Caco-2 (cell line): ENCODE measurements at regions not wholly inside any gene's neighbourhood (a gene's known extent, or its start where the extent isn't known, plus 50 kb on each side); places are given as distances from the start of the nearest gene placed in this dataset.

Source experiments
- BruUV-seq: library from RNA; stranded (reverse); fragments of 400-500 nt; replicated peaks from 2 replicates; lab custom pipeline; 2021; lab: Mats Ljungman, UMichigan
- CTCF ChIA-PET: fragments of 300-600 bp; sonication (Branson Sonifier 250); formaldehyde crosslinking; loops from one replicate; lab custom pipeline; 2022; ENCODE audit warnings: antibody characterized with exemption; lab: Charles Lee
- POLR2A ChIA-PET: fragments of 300-600 bp; sonication (Branson Sonifier 250); formaldehyde crosslinking; loops from one replicate; lab custom pipeline; 2022; ENCODE audit warnings: antibody characterized with exemption; lab: Charles Lee
- DNase-seq, 2 experiments: peaks; one replicate each; pipeline versions ENCODE4 v3.0.0 to v3.0.0-alpha.2; 2020 to 2022
- H3K27me3 ChIP-seq: replicated peaks from 2 replicates; pipeline ENCODE4 v1.6.0; 2011; ENCODE audit warnings: low read length; ENCODE audit not compliant: control insufficient read depth, insufficient read depth
- H3K36me3 ChIP-seq: 2 replicates; pipeline ENCODE4 v1.5.1; 2011; ENCODE audit warnings: low read length; ENCODE audit not compliant: control insufficient read depth, insufficient read depth
- H3K4me1 ChIP-seq: fragments of 250-450 bp; sonication (Bioruptor Pico); 2 replicates; pipeline ENCODE4 v1.5.1; 2020; ENCODE audit warnings: mild to moderate bottlenecking
- H3K4me3 ChIP-seq: 2 replicates; pipeline ENCODE4 v1.5.1; 2011; ENCODE audit warnings: low read depth, mild to moderate bottlenecking, control low read depth, low read length
- H3K9me3 ChIP-seq: fragments of 250-450 bp; sonication (Bioruptor Pico); 2 replicates; pipeline ENCODE4 v1.5.1; 2020; ENCODE audit warnings: mild to moderate bottlenecking, moderate library complexity
- H3K27ac Mint-ChIP-seq: one replicate; pipeline ENCODE4 v1.8.0; 2022; ENCODE audit warnings: mixed read lengths; ENCODE audit not compliant: unreplicated experiment
- H3K27me3 Mint-ChIP-seq: one replicate; pipeline ENCODE4 v1.8.0; 2022; ENCODE audit warnings: mixed read lengths; ENCODE audit not compliant: insufficient read depth, unreplicated experiment
- H3K36me3 Mint-ChIP-seq: one replicate; pipeline ENCODE4 v1.8.0; 2022; ENCODE audit warnings: mild to moderate bottlenecking, mixed read lengths; ENCODE audit not compliant: insufficient read depth, unreplicated experiment
- H3K4me1 Mint-ChIP-seq: one replicate; pipeline ENCODE4 v1.8.0; 2022; ENCODE audit warnings: low read depth, mixed read lengths; ENCODE audit not compliant: unreplicated experiment
- H3K4me3 Mint-ChIP-seq: one replicate; pipeline ENCODE4 v1.8.0; 2022; ENCODE audit warnings: mild to moderate bottlenecking, moderate library complexity, mixed read lengths; ENCODE audit not compliant: unreplicated experiment
- H3K9me3 Mint-ChIP-seq: one replicate; pipeline ENCODE4 v1.8.0; 2022; ENCODE audit warnings: mixed read lengths; ENCODE audit not compliant: unreplicated experiment
- intact Hi-C: fragments of 100-400 bp; cut with micrococcal nuclease; formaldehyde crosslinking; loops from one replicate; pipeline ENCODE4 v1.10.0; 2022; ENCODE audit not compliant: unreplicated experiment
- TF ChIP-seq, protein P1 (sequence below), 2 experiments: fragments of 200-600 bp in 1 of 2; IDR thresholded peaks; 1 replicate in 1 of 2; 2 replicates in 1 of 2; pipeline versions ENCODE4 v1.5.1 to v1.8.0; 2011 to 2022; ENCODE audit warnings: antibody characterized with exemption in 1 of 2, control low read depth in 1 of 2, inconsistent platforms in 1 of 2, low read depth in 1 of 2, low read length in 1 of 2, mild to moderate bottlenecking in 1 of 2, moderate library complexity in 1 of 2; ENCODE audit not compliant: insufficient read depth in 1 of 2, severe bottlenecking in 1 of 2, unreplicated experiment in 1 of 2

DNA sequence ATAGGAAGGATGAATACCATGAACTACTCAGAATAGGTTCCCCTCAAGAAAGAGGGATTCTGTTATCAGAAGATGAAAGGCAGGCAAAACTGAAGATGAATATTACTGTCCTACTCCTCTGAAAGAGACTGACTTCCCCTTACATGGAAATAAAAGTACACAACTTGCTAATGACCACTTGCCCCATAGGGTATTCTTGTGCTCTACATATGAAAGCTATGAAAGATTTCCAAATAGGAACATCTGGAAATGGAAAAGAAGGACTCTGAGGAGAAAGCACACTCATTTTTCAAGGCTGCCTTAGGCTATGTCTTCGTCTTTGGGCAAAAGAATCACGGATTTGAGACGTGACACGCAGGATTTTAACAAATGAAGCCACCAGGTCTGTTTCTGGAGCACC, 170.1 kb upstream of the DAB1 start:
- Histone ChIP-seq H3K27me3 (no peaks in the 10 kb centered on the region), H3K4me1 (no peaks in the 10 kb centered on the region), H3K4me3 (no peak overlapping the region), H3K36me3 (no peaks in the 10 kb centered on the region), H3K9me3 (no peaks in the 10 kb centered on the region)
- H3K4me1 Mint-ChIP-seq, result peaks cover 6% of the 10 kb centered on the region
- CTCF ChIA-PET, result no interaction called here
- H3K36me3 Mint-ChIP-seq, result no peaks in the 10 kb centered on the region
- DNase-seq, result no peak
- POLR2A ChIA-PET, result no interaction called here
- no peaks in the 10 kb centered on the region for H3K9me3 Mint-ChIP-seq
- intact Hi-C loops, result no loop called here
- no peak overlapping the region for H3K4me3 Mint-ChIP-seq
- H3K27me3 Mint-ChIP-seq, result no peaks in the 10 kb centered on the region
- no peak overlapping the region for H3K27ac Mint-ChIP-seq
- no TSS peak for BruUV-seq
- TF ChIP-seq, protein P1, sequence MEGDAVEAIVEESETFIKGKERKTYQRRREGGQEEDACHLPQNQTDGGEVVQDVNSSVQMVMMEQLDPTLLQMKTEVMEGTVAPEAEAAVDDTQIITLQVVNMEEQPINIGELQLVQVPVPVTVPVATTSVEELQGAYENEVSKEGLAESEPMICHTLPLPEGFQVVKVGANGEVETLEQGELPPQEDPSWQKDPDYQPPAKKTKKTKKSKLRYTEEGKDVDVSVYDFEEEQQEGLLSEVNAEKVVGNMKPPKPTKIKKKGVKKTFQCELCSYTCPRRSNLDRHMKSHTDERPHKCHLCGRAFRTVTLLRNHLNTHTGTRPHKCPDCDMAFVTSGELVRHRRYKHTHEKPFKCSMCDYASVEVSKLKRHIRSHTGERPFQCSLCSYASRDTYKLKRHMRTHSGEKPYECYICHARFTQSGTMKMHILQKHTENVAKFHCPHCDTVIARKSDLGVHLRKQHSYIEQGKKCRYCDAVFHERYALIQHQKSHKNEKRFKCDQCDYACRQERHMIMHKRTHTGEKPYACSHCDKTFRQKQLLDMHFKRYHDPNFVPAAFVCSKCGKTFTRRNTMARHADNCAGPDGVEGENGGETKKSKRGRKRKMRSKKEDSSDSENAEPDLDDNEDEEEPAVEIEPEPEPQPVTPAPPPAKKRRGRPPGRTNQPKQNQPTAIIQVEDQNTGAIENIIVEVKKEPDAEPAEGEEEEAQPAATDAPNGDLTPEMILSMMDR (IDR thresholded peaks at IDR 0.05; ENCODE audit: insufficient read depth in 1 of 2, low read depth in 1 of 2, low read length in 1 of 2, severe bottlenecking in 1 of 2, unreplicated experiment in 1 of 2), result no peak

DNA sequence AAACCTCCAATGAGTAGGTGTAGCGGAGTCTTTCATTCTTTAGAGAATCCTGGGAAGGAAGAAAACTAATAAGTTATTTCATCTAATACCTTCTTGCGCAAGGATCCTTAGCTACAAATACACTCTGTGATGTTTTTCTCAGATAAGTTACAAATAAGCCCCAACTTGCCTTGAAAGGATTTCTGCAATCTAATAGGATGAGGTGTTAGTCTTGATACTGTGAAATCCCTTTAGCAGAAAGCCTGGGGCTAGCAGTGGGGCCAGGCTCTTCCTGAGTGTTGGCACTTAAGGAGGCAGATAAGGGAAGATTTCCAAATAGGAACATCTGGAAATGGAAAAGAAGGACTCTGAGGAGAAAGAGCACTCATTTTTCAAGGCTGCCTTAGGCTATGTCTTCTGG, 168.0 kb upstream of the DAB1 start:
- ChIA-PET CTCF (no interaction called here), POLR2A (no interaction called here)
- no peak overlapping the region for H3K4me3 ChIP-seq
- Mint-ChIP-seq H3K4me3 (no peak overlapping the region), H3K27me3 (no peaks in the 10 kb centered on the region), H3K4me1 (peaks cover 12% of the 10 kb centered on the region), H3K27ac (no peak overlapping the region), H3K9me3 (no peaks in the 10 kb centered on the region), H3K36me3 (no peaks in the 10 kb centered on the region)
- intact Hi-C loops, result no loop called here
- no peaks in the 10 kb centered on the region for H3K4me1 ChIP-seq
- TF ChIP-seq, protein P1 (IDR thresholded peaks at IDR 0.05; ENCODE audit: insufficient read depth in 1 of 2, low read depth in 1 of 2, low read length in 1 of 2, severe bottlenecking in 1 of 2, unreplicated experiment in 1 of 2), result no peak
- no peaks in the 10 kb centered on the region for H3K36me3 ChIP-seq
- no peaks in the 10 kb centered on the region for H3K9me3 ChIP-seq
- DNase-seq, result no peak
- no TSS peak for BruUV-seq
- H3K27me3 ChIP-seq, result no peaks in the 10 kb centered on the region

DNA sequence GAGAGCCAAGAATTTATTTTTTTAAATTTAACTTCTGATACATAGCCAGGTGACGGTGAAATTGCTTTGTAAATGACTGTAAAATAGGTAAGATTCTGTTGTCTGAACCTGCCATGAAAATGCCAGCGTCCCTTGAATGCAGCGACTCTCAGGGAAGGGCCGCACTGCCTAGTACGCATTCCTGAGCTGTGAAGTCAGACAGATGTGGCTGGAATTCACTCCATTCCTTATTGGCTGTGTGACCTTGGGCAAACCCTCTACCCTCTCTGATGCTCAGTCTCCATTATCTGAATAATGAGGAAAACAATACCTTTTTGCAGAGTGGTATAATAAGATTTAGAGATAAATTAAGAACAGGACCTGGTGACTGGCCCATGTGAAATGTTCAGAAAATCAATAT, 167.1 kb upstream of the DAB1 start:
- intact Hi-C loops, result no loop called here
- H3K36me3 ChIP-seq, result no peaks in the 10 kb centered on the region
- H3K4me1 ChIP-seq, result no peaks in the 10 kb centered on the region
- POLR2A ChIA-PET, result no interaction called here
- H3K9me3 ChIP-seq, result no peaks in the 10 kb centered on the region
- no peaks in the 10 kb centered on the region for H3K27me3 ChIP-seq
- H3K36me3 Mint-ChIP-seq, result no peaks in the 10 kb centered on the region
- H3K27ac Mint-ChIP-seq, result no peak overlapping the region
- no peak overlapping the region for H3K4me3 Mint-ChIP-seq
- DNase-seq, result peak in 1 of 2 experiments; percentile 36
- peaks cover 12% of the 10 kb centered on the region for H3K4me1 Mint-ChIP-seq
- no peaks in the 10 kb centered on the region for H3K9me3 Mint-ChIP-seq
- no TSS peak for BruUV-seq
- no peaks in the 10 kb centered on the region for H3K27me3 Mint-ChIP-seq
- no peak overlapping the region for H3K4me3 ChIP-seq
- TF ChIP-seq, protein P1 (IDR thresholded peaks at IDR 0.05; ENCODE audit: insufficient read depth in 1 of 2, low read depth in 1 of 2, low read length in 1 of 2, severe bottlenecking in 1 of 2, unreplicated experiment in 1 of 2), result no peak
- CTCF ChIA-PET, result no interaction called here
